A673 (cell line): ENCODE measurements at regions not wholly inside any gene's neighbourhood (a gene's known extent, or its start where the extent isn't known, plus 50 kb on each side); places are given as distances from the start of the nearest gene placed in this dataset.

Source experiments
- BruUV-seq: library from RNA; stranded (reverse); fragments of 400-500 nt; replicated peaks from 2 replicates; lab custom pipeline; 2021; lab: Mats Ljungman, UMichigan
- CTCF ChIA-PET: fragments of 300-600 bp; sonication (Branson Sonifier 250); formaldehyde crosslinking; loops from one replicate; lab custom pipeline; 2022; ENCODE audit warnings: antibody characterized with exemption; lab: Charles Lee
- POLR2A ChIA-PET: fragments of 300-600 bp; sonication (Branson Sonifier 250); formaldehyde crosslinking; loops from one replicate; lab custom pipeline; 2022; ENCODE audit warnings: antibody characterized with exemption; ENCODE audit not compliant: low non-redundant PET; lab: Charles Lee
- DNase-seq: peaks from one replicate; pipeline ENCODE4 v3.0.0-alpha.2; 2015; ENCODE audit warnings: low spot score
- H3K27ac ChIP-seq: fragments of 200-600 bp; sonication (generic); 2 replicates; pipeline ENCODE4 v1.5.1; 2016; ENCODE audit warnings: mixed run types, low read depth, mild to moderate bottlenecking, mixed read lengths, antibody characterized with exemption, low read length; ENCODE audit not compliant: poor library complexity, severe bottlenecking
- H3K27me3 ChIP-seq: fragments of 200-600 bp; sonication (generic); replicated peaks from 2 replicates; pipeline ENCODE4 v1.6.1; 2017; ENCODE audit warnings: mixed run types, low read depth, mild to moderate bottlenecking, mixed read lengths, antibody characterized with exemption, low read length; ENCODE audit not compliant: insufficient read depth, poor library complexity
- H3K36me3 ChIP-seq: fragments of 200-600 bp; sonication (generic); 2 replicates; pipeline ENCODE4 v1.6.1; 2016; ENCODE audit warnings: mixed run types, mild to moderate bottlenecking, mixed read lengths, antibody characterized with exemption, low read length; ENCODE audit not compliant: insufficient read depth, poor library complexity, severe bottlenecking
- H3K4me1 ChIP-seq: fragments of 200-600 bp; sonication (generic); 2 replicates; pipeline ENCODE4 v1.6.1; 2017; ENCODE audit warnings: mixed run types, mild to moderate bottlenecking, mixed read lengths, antibody characterized with exemption, low read length; ENCODE audit not compliant: insufficient read depth, poor library complexity, severe bottlenecking
- H3K4me3 ChIP-seq: fragments of 200-600 bp; sonication (generic); 2 replicates; pipeline ENCODE4 v1.5.1; 2016; ENCODE audit warnings: low read depth, mixed run types, mild to moderate bottlenecking, mixed read lengths, low read length; ENCODE audit not compliant: poor library complexity, severe bottlenecking
- H3K9me3 ChIP-seq: fragments of 200-600 bp; sonication (generic); 2 replicates; pipeline ENCODE4 v1.6.1; 2016; ENCODE audit warnings: mixed run types, low read depth, mild to moderate bottlenecking, mixed read lengths, antibody characterized with exemption, low read length; ENCODE audit not compliant: poor library complexity, severe bottlenecking
- EZH2 ChIP-seq: fragments of 200-600 bp; sonication (generic); IDR thresholded peaks from 2 replicates; pipeline ENCODE4 v1.6.1; 2017; ENCODE audit warnings: borderline replicate concordance, low read depth, mild to moderate bottlenecking, mixed read lengths, antibody characterized with exemption, low read length; ENCODE audit not compliant: poor library complexity, severe bottlenecking
- intact Hi-C: fragments of 100-400 bp; cut with micrococcal nuclease; formaldehyde crosslinking; loops from one replicate; pipeline ENCODE4 v1.10.0; 2022; ENCODE audit not compliant: unreplicated experiment
- TF ChIP-seq, protein P1 (sequence below): fragments of 300-800, 200-600 bp; sonication (generic); conservative IDR thresholded peaks from 2 replicates; pipeline ENCODE4 v1.5.1; 2017; ENCODE audit warnings: low read depth, mild to moderate bottlenecking, antibody characterized with exemption, low read length, moderate library complexity, mixed read lengths

- Histone ChIP-seq H3K9me3 (no peaks in the 10 kb centered on the region), H3K27ac (no peak overlapping the region), H3K27me3 (no peaks in the 10 kb centered on the region), H3K36me3 (no peaks in the 10 kb centered on the region), H3K4me3 (no peak overlapping the region), H3K4me1 (peaks cover 12% of the 10 kb centered on the region)
- CTCF ChIA-PET: no interaction called here
- TF ChIP-seq EZH2: no peak
- TF ChIP-seq, protein P1, sequence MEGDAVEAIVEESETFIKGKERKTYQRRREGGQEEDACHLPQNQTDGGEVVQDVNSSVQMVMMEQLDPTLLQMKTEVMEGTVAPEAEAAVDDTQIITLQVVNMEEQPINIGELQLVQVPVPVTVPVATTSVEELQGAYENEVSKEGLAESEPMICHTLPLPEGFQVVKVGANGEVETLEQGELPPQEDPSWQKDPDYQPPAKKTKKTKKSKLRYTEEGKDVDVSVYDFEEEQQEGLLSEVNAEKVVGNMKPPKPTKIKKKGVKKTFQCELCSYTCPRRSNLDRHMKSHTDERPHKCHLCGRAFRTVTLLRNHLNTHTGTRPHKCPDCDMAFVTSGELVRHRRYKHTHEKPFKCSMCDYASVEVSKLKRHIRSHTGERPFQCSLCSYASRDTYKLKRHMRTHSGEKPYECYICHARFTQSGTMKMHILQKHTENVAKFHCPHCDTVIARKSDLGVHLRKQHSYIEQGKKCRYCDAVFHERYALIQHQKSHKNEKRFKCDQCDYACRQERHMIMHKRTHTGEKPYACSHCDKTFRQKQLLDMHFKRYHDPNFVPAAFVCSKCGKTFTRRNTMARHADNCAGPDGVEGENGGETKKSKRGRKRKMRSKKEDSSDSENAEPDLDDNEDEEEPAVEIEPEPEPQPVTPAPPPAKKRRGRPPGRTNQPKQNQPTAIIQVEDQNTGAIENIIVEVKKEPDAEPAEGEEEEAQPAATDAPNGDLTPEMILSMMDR: no peak
- no TSS peak for BruUV-seq
- no peak for DNase-seq
- POLR2A ChIA-PET: no interaction called here
- intact Hi-C loops: no loop called here
Observed at GRCh38 chr1:90359994-90360393, 357.1 kb downstream of the BARHL2 start.

DNA sequence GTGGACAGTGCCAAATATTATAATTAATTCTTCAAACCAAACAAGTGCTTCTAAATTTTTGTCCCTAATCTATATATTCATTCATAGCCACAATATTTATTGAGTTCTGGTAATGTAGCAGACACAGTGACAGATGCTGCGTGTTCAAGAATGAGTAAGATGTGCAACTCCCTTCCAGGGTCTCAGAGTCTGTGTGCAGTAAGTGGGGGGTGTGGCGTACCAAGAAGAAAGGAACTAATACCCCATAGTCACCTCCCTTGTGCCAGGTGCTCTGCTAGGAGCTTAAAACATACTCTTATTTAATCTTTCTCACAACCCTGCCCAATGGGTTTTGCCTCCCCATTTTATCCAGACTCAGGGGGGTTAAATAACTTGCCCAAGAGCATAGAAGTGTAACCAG lies 358.7 kb downstream of the BARHL2 start:
- H3K27ac ChIP-seq: no peak overlapping the region
- TF ChIP-seq, protein P1: no peak
- no peak for TF ChIP-seq EZH2
- H3K4me3 ChIP-seq: no peak overlapping the region
- no peak for DNase-seq
- peaks cover 12% of the 10 kb centered on the region for H3K4me1 ChIP-seq
- intact Hi-C loops: no loop called here
- H3K27me3 ChIP-seq: no peaks in the 10 kb centered on the region
- ChIA-PET POLR2A (no interaction called here), CTCF (no interaction called here)
- no peaks in the 10 kb centered on the region for H3K36me3 ChIP-seq
- no peaks in the 10 kb centered on the region for H3K9me3 ChIP-seq
- no TSS peak for BruUV-seq

DNA sequence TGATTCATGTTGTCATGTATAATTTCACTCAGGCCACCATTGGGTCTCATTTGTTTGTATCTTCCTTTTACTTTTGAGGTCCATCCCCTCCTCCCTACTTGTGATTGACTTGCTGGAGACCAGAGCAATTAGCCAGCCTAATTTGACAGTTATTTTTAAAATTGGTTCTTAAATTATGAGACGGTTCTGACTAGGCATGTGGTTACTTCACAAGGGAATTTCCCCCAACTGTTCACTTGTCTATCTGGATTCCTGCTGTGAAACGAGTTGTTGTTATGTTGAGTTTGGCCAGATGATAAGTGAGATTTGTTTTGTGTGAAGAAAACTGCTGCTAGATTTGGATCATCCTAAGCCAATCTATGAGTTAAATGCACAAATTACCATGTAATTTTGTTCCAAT lies 359.1 kb downstream of the BARHL2 start:
- Histone ChIP-seq H3K27ac (no peak overlapping the region), H3K27me3 (no peaks in the 10 kb centered on the region), H3K4me1 (peaks cover 12% of the 10 kb centered on the region), H3K36me3 (no peaks in the 10 kb centered on the region), H3K4me3 (no peak overlapping the region), H3K9me3 (no peaks in the 10 kb centered on the region)
- ChIA-PET CTCF (no interaction called here), POLR2A (no interaction called here)
- intact Hi-C loops: no loop called here
- no TSS peak for BruUV-seq
- DNase-seq: peak; percentile 61
- TF ChIP-seq, protein P1: no peak
- no peak for TF ChIP-seq EZH2
